ENCODE measurements at regions not wholly inside any gene's neighbourhood (a gene's known extent, or its start where the extent isn't known, plus 50 kb on each side); places are given as distances from the start of the nearest gene placed in this dataset.

DNA sequence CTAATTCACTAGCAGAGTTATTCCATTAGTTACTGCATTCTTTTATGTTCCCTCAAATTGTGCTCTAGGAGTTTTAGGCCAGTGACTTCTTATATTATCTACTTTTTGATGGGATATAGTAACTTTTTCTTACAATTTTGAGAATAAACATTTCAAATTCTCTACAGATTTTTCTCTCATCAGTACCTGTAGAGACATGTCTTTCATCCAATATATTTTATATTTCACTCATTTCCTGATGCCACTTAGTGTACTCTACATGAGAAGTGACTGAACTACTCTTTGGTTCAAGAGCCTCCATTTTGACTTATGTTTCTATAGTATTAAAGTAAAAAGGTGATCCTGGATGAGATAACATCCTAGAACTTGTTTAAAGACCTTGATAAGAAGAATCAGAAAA lies 108.5 kb downstream of the ELOVL4 start:
- no peak overlapping the region for H3K27ac ChIP-seq (ENCODE audit: extremely low read depth, low read depth, low read length)
- H3K4me3 ChIP-seq (ENCODE audit: low read depth, low read length) = no peak overlapping the region
- H3K36me3 ChIP-seq (ENCODE audit: control insufficient read depth in 2 of 2, insufficient read depth in 1 of 2, low read length in 2 of 2) = no peaks in the 10 kb centered on the region
- TF ChIP-seq ZBTB1 (tag by site-specific recombination; IDR thresholded peaks at IDR 0.05) = no peak
- peak; percentile 97 for TF ChIP-seq ZNF558 (tag by site-specific recombination; IDR thresholded peaks at IDR 0.05)
- no peaks in the 10 kb centered on the region for H3K9me3 ChIP-seq (ENCODE audit: control insufficient read depth, insufficient read depth, low read depth, low read length)
- ChIA-PET POLR2A (no interaction called here), CTCF (interaction anchor here (1.2 kb wide), 1 partner anchor 25 kb away, joined by 3 read pairs; no protein-coding TSS in a partner anchor)
- H3K4me1 ChIP-seq (ENCODE audit: control insufficient read depth, insufficient read depth, low read length) = no peaks in the 10 kb centered on the region; the same call in 1 of the 2 replicates

DNA sequence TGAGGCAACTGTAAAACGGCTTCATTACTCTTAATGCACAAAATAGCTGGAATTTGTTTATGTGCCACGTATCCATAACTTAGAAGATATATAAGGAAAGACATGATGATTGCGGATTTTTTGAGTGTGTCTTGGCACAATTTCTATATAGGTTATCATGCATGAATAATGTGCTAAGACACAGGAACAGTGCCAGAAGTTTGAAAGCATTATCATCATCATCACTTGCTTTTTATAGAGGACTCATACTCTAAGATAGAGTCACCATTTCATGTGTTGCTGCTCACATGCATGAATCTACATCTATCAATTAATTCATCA lies 113.4 kb downstream of the ELOVL4 start:
- H3K27ac ChIP-seq (ENCODE audit: extremely low read depth, low read depth, low read length) = no peak overlapping the region
- no peaks in the 10 kb centered on the region for H3K9me3 ChIP-seq (ENCODE audit: control insufficient read depth, insufficient read depth, low read depth, low read length)
- no peaks in the 10 kb centered on the region for H3K36me3 ChIP-seq (ENCODE audit: control insufficient read depth in 2 of 2, insufficient read depth in 1 of 2, low read length in 2 of 2)
- no peak overlapping the region for H3K4me3 ChIP-seq (ENCODE audit: low read depth, low read length)
- TF ChIP-seq, protein P1, sequence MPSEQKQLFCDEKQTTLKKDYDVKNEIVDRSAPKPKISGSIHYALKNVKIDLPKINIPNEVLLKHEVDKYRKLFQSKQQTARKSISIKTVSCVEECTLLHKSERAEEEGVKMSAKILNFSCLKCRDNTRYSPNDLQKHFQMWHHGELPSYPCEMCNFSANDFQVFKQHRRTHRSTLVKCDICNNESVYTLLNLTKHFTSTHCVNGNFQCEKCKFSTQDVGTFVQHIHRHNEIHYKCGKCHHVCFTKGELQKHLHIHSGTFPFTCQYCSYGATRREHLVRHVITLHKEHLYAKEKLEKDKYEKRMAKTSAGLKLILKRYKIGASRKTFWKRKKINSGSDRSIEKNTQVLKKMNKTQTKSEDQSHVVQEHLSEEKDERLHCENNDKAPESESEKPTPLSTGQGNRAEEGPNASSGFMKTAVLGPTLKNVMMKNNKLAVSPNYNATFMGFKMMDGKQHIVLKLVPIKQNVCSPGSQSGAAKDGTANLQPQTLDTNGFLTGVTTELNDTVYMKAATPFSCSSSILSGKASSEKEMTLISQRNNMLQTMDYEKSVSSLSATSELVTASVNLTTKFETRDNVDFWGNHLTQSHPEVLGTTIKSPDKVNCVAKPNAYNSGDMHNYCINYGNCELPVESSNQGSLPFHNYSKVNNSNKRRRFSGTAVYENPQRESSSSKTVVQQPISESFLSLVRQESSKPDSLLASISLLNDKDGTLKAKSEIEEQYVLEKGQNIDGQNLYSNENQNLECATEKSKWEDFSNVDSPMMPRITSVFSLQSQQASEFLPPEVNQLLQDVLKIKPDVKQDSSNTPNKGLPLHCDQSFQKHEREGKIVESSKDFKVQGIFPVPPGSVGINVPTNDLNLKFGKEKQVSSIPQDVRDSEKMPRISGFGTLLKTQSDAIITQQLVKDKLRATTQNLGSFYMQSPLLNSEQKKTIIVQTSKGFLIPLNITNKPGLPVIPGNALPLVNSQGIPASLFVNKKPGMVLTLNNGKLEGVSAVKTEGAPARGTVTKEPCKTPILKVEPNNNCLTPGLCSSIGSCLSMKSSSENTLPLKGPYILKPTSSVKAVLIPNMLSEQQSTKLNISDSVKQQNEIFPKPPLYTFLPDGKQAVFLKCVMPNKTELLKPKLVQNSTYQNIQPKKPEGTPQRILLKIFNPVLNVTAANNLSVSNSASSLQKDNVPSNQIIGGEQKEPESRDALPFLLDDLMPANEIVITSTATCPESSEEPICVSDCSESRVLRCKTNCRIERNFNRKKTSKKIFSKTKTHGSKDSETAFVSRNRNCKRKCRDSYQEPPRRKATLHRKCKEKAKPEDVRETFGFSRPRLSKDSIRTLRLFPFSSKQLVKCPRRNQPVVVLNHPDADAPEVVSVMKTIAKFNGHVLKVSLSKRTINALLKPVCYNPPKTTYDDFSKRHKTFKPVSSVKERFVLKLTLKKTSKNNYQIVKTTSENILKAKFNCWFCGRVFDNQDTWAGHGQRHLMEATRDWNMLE (tag by site-specific recombination; conservative IDR thresholded peaks at IDR 0.05; ENCODE audit: low read depth) = no peak
- TF ChIP-seq IKZF3 (tag by site-specific recombination; IDR thresholded peaks at IDR 0.05) (no peak), YY1 (tag by site-specific recombination; IDR thresholded peaks at IDR 0.05) (no peak), ZNF658 (tag by site-specific recombination; IDR thresholded peaks at IDR 0.05) (no peak), ZNF530 (tag by site-specific recombination; IDR thresholded peaks at IDR 0.05; ENCODE audit: low read depth) (no peak), ZNF114 (tag by site-specific recombination; IDR thresholded peaks at IDR 0.05) (no peak), ZNF214 (tag by site-specific recombination; IDR thresholded peaks at IDR 0.05; ENCODE audit: borderline replicate concordance) (no peak), ZNF830 (tag by site-specific recombination; IDR thresholded peaks at IDR 0.05; ENCODE audit: low read depth) (no peak), FEZF1 (tag by site-specific recombination; IDR thresholded peaks at IDR 0.05) (no peak), SCRT2 (tag by site-specific recombination; IDR thresholded peaks at IDR 0.05) (no peak), ZNF610 (tag by site-specific recombination; IDR thresholded peaks at IDR 0.05; ENCODE audit: borderline replicate concordance) (no peak), ZNF2 (tag by site-specific recombination; IDR thresholded peaks at IDR 0.05) (no peak), ZNF133 (tag by site-specific recombination; IDR thresholded peaks at IDR 0.05) (no peak), KLF7 (tag by site-specific recombination; IDR thresholded peaks at IDR 0.05; ENCODE audit: borderline replicate concordance) (no peak), ZBTB21 (tag by site-specific recombination; IDR thresholded peaks at IDR 0.05) (no peak)
- H3K4me1 ChIP-seq (ENCODE audit: control insufficient read depth, insufficient read depth, low read length) = peaks cover 9% of the 10 kb centered on the region
- ChIA-PET POLR2A (no interaction called here), CTCF (interaction anchor here (1.3 to 5.6 kb wide), 2 partner anchors 20 to 35 kb away, joined by 5 to 29 read pairs; no protein-coding TSS in a partner anchor)

DNA sequence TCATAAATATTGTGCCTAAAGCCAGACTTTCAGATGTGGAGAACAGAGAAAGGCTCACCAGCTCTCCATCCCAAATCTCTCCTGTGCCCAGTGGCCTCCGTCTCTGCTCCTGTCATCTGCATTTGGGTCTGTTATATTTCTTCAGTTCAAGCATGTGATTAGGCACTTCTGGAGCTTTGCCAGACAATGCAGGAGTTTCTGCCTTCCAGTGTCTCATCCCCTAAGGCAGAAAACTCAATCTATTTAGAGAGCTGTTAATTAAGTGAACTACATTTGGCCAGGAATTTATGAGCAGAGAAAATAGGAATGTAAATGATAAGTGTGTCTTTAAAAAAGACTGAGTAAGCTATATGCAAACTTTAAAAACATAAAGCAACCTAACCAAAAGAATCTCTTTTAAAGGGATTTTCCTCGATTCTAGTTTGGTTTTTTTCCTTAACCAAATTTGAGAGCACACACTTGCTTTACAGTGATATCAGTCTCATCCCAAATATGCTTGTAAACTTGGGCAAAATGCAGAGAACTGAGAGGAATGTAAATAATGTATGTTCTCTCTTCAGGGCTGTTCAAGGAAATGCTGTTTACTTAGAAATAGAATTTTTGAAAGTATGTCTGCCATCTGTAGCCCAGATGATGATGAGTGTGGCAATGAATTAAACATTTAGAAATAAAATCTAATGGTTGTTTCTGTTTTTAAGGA lies 113.9 kb downstream of the ELOVL4 start:
- Histone ChIP-seq H3K9me3 (ENCODE audit: control insufficient read depth, insufficient read depth, low read depth, low read length) (no peaks in the 10 kb centered on the region), H3K36me3 (ENCODE audit: control insufficient read depth in 2 of 2, insufficient read depth in 1 of 2, low read length in 2 of 2) (no peaks in the 10 kb centered on the region), H3K4me3 (ENCODE audit: low read depth, low read length) (no peak overlapping the region), H3K27ac (ENCODE audit: extremely low read depth, low read depth, low read length) (no peak overlapping the region), H3K4me1 (ENCODE audit: control insufficient read depth, insufficient read depth, low read length) (peaks cover 9% of the 10 kb centered on the region)
- CTCF ChIA-PET = interaction anchor here (1.0 to 5.6 kb wide), 4 partner anchors 9 to 119 kb away, joined by 3 to 29 read pairs (median 4); no protein-coding TSS in a partner anchor
- POLR2A ChIA-PET = no interaction called here
- TF ChIP-seq ZNF114 (tag by site-specific recombination; IDR thresholded peaks at IDR 0.05) = no peak
- no peak for TF ChIP-seq BCL11A (tag by site-specific recombination; IDR thresholded peaks at IDR 0.05; ENCODE audit: low read depth)
- TF ChIP-seq SP7 (tag by site-specific recombination; IDR thresholded peaks at IDR 0.05) = peak; percentile 40; the same call in 1 of the 2 replicates
- no peak for TF ChIP-seq ZNF544 (tag by site-specific recombination; IDR thresholded peaks at IDR 0.05)
- TF ChIP-seq ZNF530 (tag by site-specific recombination; IDR thresholded peaks at IDR 0.05; ENCODE audit: low read depth) = no peak
- TF ChIP-seq WT1 (tag by site-specific recombination; IDR thresholded peaks at IDR 0.05) = 0 out of 2 replicates have a peak, but pooled peaks have one; percentile 14
- TF ChIP-seq ZBTB17 (tag by site-specific recombination; IDR thresholded peaks at IDR 0.05) = 0 out of 2 replicates have a peak, but pooled peaks have one; percentile 18
- TF ChIP-seq EGR2 (tag by site-specific recombination; IDR thresholded peaks at IDR 0.05; ENCODE audit: low read depth) = no peak
- no peak for TF ChIP-seq ZNF658 (tag by site-specific recombination; IDR thresholded peaks at IDR 0.05)
- TF ChIP-seq ZNF623 (tag by site-specific recombination; IDR thresholded peaks at IDR 0.05) = no peak
- TF ChIP-seq FEZF1 (tag by site-specific recombination; IDR thresholded peaks at IDR 0.05) = peak; percentile 36; the same call in 1 of the 2 replicates
- no peak for TF ChIP-seq ZNF837 (tag by site-specific recombination; IDR thresholded peaks at IDR 0.05)
- no peak for TF ChIP-seq ZSCAN4 (tag by site-specific recombination; IDR thresholded peaks at IDR 0.05)
- no peak for TF ChIP-seq ZNF423 (tag by site-specific recombination; IDR thresholded peaks at IDR 0.05)
